T-cell (primary cell): ENCODE measurements at regions not wholly inside any gene's neighbourhood (a gene's known extent, or its start where the extent isn't known, plus 50 kb on each side); places are given as distances from the start of the nearest gene placed in this dataset.

Experiments used
- ATAC-seq, 4 experiments: fragments of 200-7000 bp in 3 of 4; fragments of 150-1000 bp in 1 of 4; cut with Tn5 transposase; replicated peaks in 1 of 4; 1 replicate in 3 of 4; 2 replicates in 1 of 4; pipeline ENCODE4 v1.10.0; 2021; ENCODE audit warnings: moderate library complexity in 3 of 4, mild to moderate bottlenecking in 2 of 4, moderate number of reproducible peaks in 1 of 4
- CTCF ChIA-PET, 2 donors: fragments of 300-600 bp; sonication (Branson Sonifier 250); formaldehyde crosslinking; loops; one replicate each; lab custom pipeline; 2022; ENCODE audit warnings: antibody characterized with exemption in 2 of 2; lab: Charles Lee
- POLR2A ChIA-PET, 2 donors: fragments of 300-600 bp; sonication (Branson Sonifier 250); formaldehyde crosslinking; loops; one replicate each; lab custom pipeline; 2022; ENCODE audit warnings: antibody characterized with exemption in 2 of 2; lab: Charles Lee
- DNase-seq, 35 experiments: peaks; one replicate each; pipeline versions ENCODE4 v3.0.0 to v3.0.0-alpha.2; 2013 to 2023
- H3K27ac ChIP-seq: one replicate; pipeline ENCODE4 v1.5.1; 2013; ENCODE audit warnings: low read length
- H3K27me3 ChIP-seq, 2 experiments: replicated peaks in 1 of 2; 1 replicate in 1 of 2; 2 replicates in 1 of 2; pipeline versions ENCODE4 v1.6.1 to v1.7.0; 2013; ENCODE audit warnings: low read length in 1 of 2, mixed read lengths in 1 of 2; ENCODE audit not compliant: control insufficient read depth in 2 of 2, insufficient read depth in 2 of 2; ENCODE audit errors: extremely low read depth in 1 of 2
- H3K36me3 ChIP-seq, 2 donors: 1 replicate in 1 of 2; 2 replicates in 1 of 2; pipeline versions ENCODE4 v1.6.1 to v1.7.0; 2013; ENCODE audit warnings: low read length in 1 of 2; ENCODE audit not compliant: control insufficient read depth in 2 of 2, insufficient read depth in 1 of 2; ENCODE audit errors: extremely low read depth in 1 of 2
- H3K4me1 ChIP-seq, 2 experiments: 1 replicate in 1 of 2; 2 replicates in 1 of 2; pipeline versions ENCODE4 v1.6.1 to v1.7.0; 2013; ENCODE audit warnings: low read length in 2 of 2, mixed read lengths in 1 of 2; ENCODE audit not compliant: insufficient read depth in 2 of 2, control insufficient read depth in 1 of 2; ENCODE audit errors: extremely low read depth in 1 of 2
- H3K4me3 ChIP-seq, 2 donors: 1 replicate in 1 of 2; 2 replicates in 1 of 2; pipeline versions ENCODE4 v1.5.1 to v1.7.0; 2013; ENCODE audit warnings: mild to moderate bottlenecking in 2 of 2, low read length in 1 of 2, moderate library complexity in 1 of 2; ENCODE audit not compliant: control insufficient read depth in 1 of 2; ENCODE audit errors: extremely low read depth in 1 of 2
- H3K9me3 ChIP-seq: 2 replicates; pipeline ENCODE4 v1.7.0; 2013
- H3K27ac Mint-ChIP-seq, 2 donors: one replicate each; pipeline ENCODE4 v1.8.0; 2020 to 2021; ENCODE audit warnings: mild to moderate bottlenecking in 2 of 2, mixed read lengths in 2 of 2
- H3K27me3 Mint-ChIP-seq, 2 donors: one replicate each; pipeline ENCODE4 v1.8.0; 2021 to 2022; ENCODE audit warnings: mixed read lengths in 2 of 2
- H3K36me3 Mint-ChIP-seq: one replicate; pipeline ENCODE4 v1.8.0; 2021; ENCODE audit warnings: mixed read lengths
- H3K4me1 Mint-ChIP-seq, 3 donors: one replicate each; pipeline ENCODE4 v1.8.0; 2020 to 2022; ENCODE audit warnings: mixed read lengths in 3 of 3, mild to moderate bottlenecking in 1 of 3
- H3K4me3 Mint-ChIP-seq, 3 donors: one replicate each; pipeline ENCODE4 v1.8.0; 2020 to 2022; ENCODE audit warnings: mild to moderate bottlenecking in 3 of 3, mixed read lengths in 3 of 3, moderate library complexity in 3 of 3
- H3K9me3 Mint-ChIP-seq, 3 donors: one replicate each; pipeline ENCODE4 v1.8.0; 2020 to 2022; ENCODE audit warnings: mixed read lengths in 3 of 3
- WGBS: methylation state at CpG from one replicate; pipeline ENCODE4 v1.1.5; 2013; ENCODE audit warnings: missing lambda C conversion rate; ENCODE audit not compliant: insufficient coverage; 5-methylcytosine and 5-hydroxymethylcytosine counted together

DNA sequence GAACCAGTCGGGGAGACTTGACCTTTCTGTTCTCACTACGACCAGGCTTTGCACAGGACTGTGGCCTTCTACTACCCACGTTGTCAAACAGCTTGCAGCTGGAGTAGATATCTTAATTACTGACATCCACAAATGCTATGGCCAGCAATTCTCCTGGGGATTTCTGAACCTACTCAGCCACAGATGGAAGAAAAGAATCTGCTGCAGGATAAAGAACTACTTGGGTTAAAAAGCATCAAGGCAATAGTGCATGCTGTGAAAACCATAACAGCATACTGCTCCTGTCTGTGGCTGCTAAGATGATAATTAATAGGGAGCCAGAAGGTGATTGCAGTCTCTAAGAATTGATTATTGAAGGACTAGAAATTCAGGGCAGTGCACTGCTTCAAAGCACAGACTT lies 859.2 kb upstream of the SEMA6D start:
- Histone ChIP-seq H3K27me3 (no peaks in the 10 kb centered on the region), H3K27ac (no peak overlapping the region), H3K4me3 (no peak overlapping the region), H3K9me3 (no peaks in the 10 kb centered on the region), H3K4me1 (no peaks in the 10 kb centered on the region), H3K36me3 (no peaks in the 10 kb centered on the region)
- Mint-ChIP-seq H3K27ac (no peak overlapping the region), H3K4me3 (no peak overlapping the region), H3K27me3 (no peaks in the 10 kb centered on the region), H3K9me3 (peaks cover 10 to 25% (median 24%) of the 10 kb centered on the region in 3 donors), H3K36me3 (no peaks in the 10 kb centered on the region), H3K4me1 (no peaks in the 10 kb centered on the region)
- ChIA-PET POLR2A (interaction anchor here in 1 of 2 donors (0.6 kb wide), 1 partner anchor 69 kb away, joined by 3 read pairs; no protein-coding TSS in a partner anchor), CTCF (no interaction called here)
- 67% methylated on average over 2 of the region's 3 CpGs for WGBS
- ATAC-seq, result no peak
- no peak for DNase-seq

DNA sequence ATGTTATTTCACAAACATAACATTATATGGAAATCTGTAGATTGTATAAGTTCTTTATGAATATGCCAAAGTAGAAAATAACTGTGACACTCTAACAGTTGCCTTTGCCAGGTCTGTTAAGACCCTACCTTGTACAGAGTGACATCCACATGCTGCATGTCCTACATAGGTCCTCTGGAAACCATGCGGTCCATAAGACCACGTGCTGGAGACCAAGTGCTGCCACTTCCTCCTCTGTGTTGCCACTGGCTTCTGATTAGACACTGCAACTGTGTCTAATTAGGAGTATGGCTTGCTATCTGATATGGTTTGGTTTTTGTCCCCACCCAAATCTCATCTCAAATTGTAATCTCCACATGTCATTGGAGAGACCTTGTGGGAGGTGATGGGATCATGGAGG lies 855.5 kb upstream of the SEMA6D start:
- ATAC-seq, result no peak
- DNase-seq, result no peak
- no peaks in the 10 kb centered on the region for H3K4me1 ChIP-seq
- no peak overlapping the region for H3K27ac ChIP-seq
- H3K4me1 Mint-ChIP-seq, result no peaks in the 10 kb centered on the region
- no peak overlapping the region for H3K4me3 Mint-ChIP-seq
- H3K9me3 Mint-ChIP-seq, result peaks cover 9 to 23% (median 15%) of the 10 kb centered on the region in 3 donors
- H3K36me3 Mint-ChIP-seq, result no peaks in the 10 kb centered on the region
- ChIA-PET POLR2A (no interaction called here), CTCF (no interaction called here)
- H3K9me3 ChIP-seq, result no peaks in the 10 kb centered on the region
- H3K27ac Mint-ChIP-seq, result no peak overlapping the region
- no peak overlapping the region for H3K4me3 ChIP-seq
- no peaks in the 10 kb centered on the region for H3K27me3 Mint-ChIP-seq
- no peaks in the 10 kb centered on the region for H3K36me3 ChIP-seq
- no CpG with 5 or more reads among the region's 2 CpGs for WGBS
- no peaks in the 10 kb centered on the region for H3K27me3 ChIP-seq

DNA sequence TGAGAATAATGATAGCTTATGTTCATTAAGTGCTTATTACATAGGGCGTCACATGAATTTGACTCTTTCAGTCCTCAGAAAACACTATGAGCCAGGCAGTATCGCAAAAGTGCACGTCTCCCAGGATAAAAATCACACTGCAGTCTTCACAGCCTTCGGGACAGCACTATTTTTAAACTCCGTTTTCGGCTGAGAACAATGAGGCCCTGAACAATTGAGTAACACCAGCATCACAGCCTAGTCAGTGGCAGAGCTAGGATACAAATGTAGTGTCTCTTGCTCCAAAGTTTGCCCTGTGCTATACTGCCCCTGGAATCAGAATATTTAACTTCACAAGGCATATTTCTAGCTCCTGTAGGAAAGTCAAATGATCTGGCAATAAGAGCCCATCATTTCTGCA lies 852.1 kb upstream of the SEMA6D start:
- 53% methylated on average over 3 of the region's 6 CpGs for WGBS
- no peak for DNase-seq
- Histone ChIP-seq H3K36me3 (no peaks in the 10 kb centered on the region), H3K27ac (no peak overlapping the region), H3K27me3 (no peaks in the 10 kb centered on the region), H3K4me1 (no peaks in the 10 kb centered on the region), H3K4me3 (no peak overlapping the region), H3K9me3 (no peaks in the 10 kb centered on the region)
- H3K4me3 Mint-ChIP-seq, result no peak overlapping the region
- H3K9me3 Mint-ChIP-seq, result peaks cover 6 to 13% (median 8%) of the 10 kb centered on the region in 3 donors
- no peaks in the 10 kb centered on the region for H3K27me3 Mint-ChIP-seq
- no peak for ATAC-seq
- CTCF ChIA-PET, result no interaction called here
- H3K36me3 Mint-ChIP-seq, result no peaks in the 10 kb centered on the region
- no peaks in the 10 kb centered on the region for H3K4me1 Mint-ChIP-seq
- POLR2A ChIA-PET, result no interaction called here
- H3K27ac Mint-ChIP-seq, result no peak overlapping the region

DNA sequence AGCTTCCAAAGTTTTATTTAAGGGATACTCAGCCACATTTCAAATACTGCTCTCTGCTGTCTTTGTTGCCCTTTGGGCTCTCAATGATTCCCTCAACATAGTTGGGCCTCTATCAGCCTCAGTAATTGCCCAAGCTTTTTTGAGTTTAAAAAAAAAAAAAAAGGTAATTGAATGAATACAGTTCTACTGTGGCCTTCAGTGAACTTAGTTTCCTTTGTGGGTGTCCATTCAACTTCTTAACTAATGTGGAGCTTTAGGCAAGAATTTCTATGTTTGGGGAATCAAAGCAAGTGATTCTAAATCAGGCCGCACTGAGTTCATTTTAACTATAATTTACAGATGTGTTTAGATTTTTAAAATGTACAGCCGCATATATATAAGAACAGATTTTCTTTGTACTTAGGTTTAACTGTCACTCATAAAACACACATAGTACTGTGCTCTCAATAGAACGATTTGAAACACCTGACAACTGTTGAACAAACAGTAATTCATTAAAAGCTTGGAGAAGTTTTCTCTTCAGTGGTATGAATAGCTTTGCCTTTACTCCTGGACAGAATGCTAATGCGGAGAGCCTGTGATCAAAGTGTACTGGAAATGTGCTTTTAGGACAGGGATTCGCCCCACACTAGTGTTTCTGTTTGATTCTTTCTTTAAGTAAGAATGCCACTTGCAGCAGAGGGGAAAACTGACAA lies 844.9 kb upstream of the SEMA6D start:
- no peak overlapping the region for H3K4me3 ChIP-seq
- peaks cover 2 to 9% (median 3%) of the 10 kb centered on the region in 3 donors for H3K9me3 Mint-ChIP-seq
- ChIA-PET POLR2A (no interaction called here), CTCF (interaction anchor here in 1 of 2 donors (0.7 kb wide), 1 partner anchor 924 kb away, joined by 3 read pairs; no protein-coding TSS in a partner anchor)
- H3K27me3 ChIP-seq, result no peaks in the 10 kb centered on the region
- H3K9me3 ChIP-seq, result peaks cover 4% of the 10 kb centered on the region
- no peaks in the 10 kb centered on the region for H3K36me3 Mint-ChIP-seq
- H3K27ac ChIP-seq, result no peak overlapping the region
- DNase-seq (no peak), ATAC-seq (no peak)
- H3K4me1 ChIP-seq, result no peaks in the 10 kb centered on the region
- H3K27ac Mint-ChIP-seq, result no peak overlapping the region
- peaks cover 0 to 1% of the 10 kb centered on the region in 2 donors for H3K27me3 Mint-ChIP-seq
- H3K4me3 Mint-ChIP-seq, result no peak overlapping the region
- 71% methylated on average over 2 of the region's 5 CpGs for WGBS
- no peaks in the 10 kb centered on the region for H3K4me1 Mint-ChIP-seq
- H3K36me3 ChIP-seq, result no peaks in the 10 kb centered on the region

DNA sequence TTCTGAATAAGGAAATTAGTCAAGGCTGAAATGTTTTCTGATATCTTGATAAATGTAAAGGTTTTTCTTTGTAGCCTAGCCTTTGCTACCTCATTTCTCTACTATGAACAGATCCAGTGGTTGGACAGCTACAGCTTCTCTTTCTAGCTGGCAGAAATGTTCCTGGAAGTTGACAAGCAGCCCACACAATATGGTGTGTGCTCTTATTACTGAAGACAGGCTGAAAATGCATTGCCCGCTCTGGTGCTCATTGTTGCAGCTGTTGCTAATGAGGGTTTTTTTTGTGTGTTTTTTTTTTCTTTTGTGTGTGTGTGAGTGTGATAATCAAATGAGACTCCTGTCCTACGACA lies 844.3 kb upstream of the SEMA6D start:
- H3K27ac Mint-ChIP-seq, result no peak overlapping the region
- ATAC-seq (no peak), DNase-seq (no peak)
- no peaks in the 10 kb centered on the region for H3K27me3 ChIP-seq
- H3K9me3 ChIP-seq, result peaks cover 4% of the 10 kb centered on the region
- H3K36me3 Mint-ChIP-seq, result no peaks in the 10 kb centered on the region
- no peak overlapping the region for H3K4me3 Mint-ChIP-seq
- peaks cover 0 to 1% of the 10 kb centered on the region in 2 donors for H3K27me3 Mint-ChIP-seq
- no CpG with 5 or more reads among the region's 2 CpGs for WGBS
- no peaks in the 10 kb centered on the region for H3K4me1 ChIP-seq
- no peak overlapping the region for H3K27ac ChIP-seq
- H3K9me3 Mint-ChIP-seq, result peaks cover 2 to 9% (median 3%) of the 10 kb centered on the region in 3 donors
- no peak overlapping the region for H3K4me3 ChIP-seq
- no peaks in the 10 kb centered on the region for H3K36me3 ChIP-seq
- ChIA-PET POLR2A (no interaction called here), CTCF (no interaction called here)
- H3K4me1 Mint-ChIP-seq, result no peaks in the 10 kb centered on the region

DNA sequence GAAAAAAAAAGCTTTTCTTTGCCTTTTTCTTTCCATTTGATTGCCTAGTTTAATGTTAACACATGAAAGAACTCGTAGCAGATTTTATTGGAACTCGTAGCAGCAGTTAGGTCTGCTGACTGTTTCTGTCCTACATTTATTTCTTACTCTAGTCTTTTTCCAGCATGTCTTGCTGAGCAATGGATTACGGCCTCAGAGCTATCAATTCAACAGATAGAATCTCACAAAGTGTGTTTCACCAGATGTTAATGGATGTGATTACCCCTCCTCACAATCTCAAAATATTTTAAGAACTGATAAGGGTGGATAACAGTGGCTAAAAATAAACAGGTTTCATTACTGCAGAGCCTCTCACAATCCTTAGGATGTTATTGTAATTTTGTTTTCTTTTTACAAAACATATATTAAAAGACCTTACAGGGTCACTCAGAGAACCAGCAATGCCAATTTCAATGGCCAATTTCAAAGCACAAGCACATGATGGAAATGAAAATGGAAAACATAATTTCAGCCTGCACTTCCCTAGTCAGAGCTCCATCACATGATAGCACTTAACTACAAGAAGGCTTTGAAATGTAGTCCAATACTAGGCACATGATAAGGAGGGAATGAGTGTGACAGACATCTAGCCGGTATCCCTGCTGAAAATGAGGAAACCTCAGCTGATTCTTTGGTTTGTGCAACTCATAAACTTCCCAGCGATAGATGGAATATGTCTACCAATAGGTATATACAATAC lies 838.1 kb upstream of the SEMA6D start:
- CTCF ChIA-PET, result interaction anchor here in 1 of 2 donors (0.5 kb wide), 1 partner anchor 246 kb away, joined by 3 read pairs; no protein-coding TSS in a partner anchor
- DNase-seq, result no peak

More for the DNA sequence above, 838.1 kb upstream of the SEMA6D start:
- Mint-ChIP-seq H3K27ac (no peak overlapping the region), H3K27me3 (peaks cover 0 to 1% of the 10 kb centered on the region in 2 donors), H3K4me1 (no peaks in the 10 kb centered on the region), H3K36me3 (no peaks in the 10 kb centered on the region), H3K4me3 (no peak overlapping the region), H3K9me3 (peaks cover 12 to 27% (median 16%) of the 10 kb centered on the region in 3 donors)
- H3K36me3 ChIP-seq, result no peaks in the 10 kb centered on the region
- WGBS, result 70% methylated on average over 2 of the region's 5 CpGs
- H3K4me3 ChIP-seq, result no peak overlapping the region
- H3K4me1 ChIP-seq, result no peaks in the 10 kb centered on the region
- no peak overlapping the region for H3K27ac ChIP-seq
- H3K9me3 ChIP-seq, result peaks cover 3% of the 10 kb centered on the region
- ATAC-seq, result no peak
- no peaks in the 10 kb centered on the region for H3K27me3 ChIP-seq
- POLR2A ChIA-PET, result no interaction called here
